Mesenchymal stem cell (in vitro differentiated cells and primary cell): ENCODE measurements at regions not wholly inside any gene's neighbourhood (a gene's known extent, or its start where the extent isn't known, plus 50 kb on each side); places are given as distances from the start of the nearest gene placed in this dataset.

Experiments
- DNase-seq: peaks from one replicate; pipeline ENCODE4 v3.0.0-alpha.2; 2013
- H2AFZ ChIP-seq: one replicate; pipeline ENCODE4 v1.6.1; 2013; ENCODE audit warnings: low read depth, mild to moderate bottlenecking, control low read depth, inconsistent platforms, low read length, moderate library complexity
- H2AK5ac ChIP-seq: 2 replicates; pipeline ENCODE4 v1.6.1; 2013; ENCODE audit warnings: low read length, moderate library complexity, mild to moderate bottlenecking, inconsistent platforms; ENCODE audit not compliant: severe bottlenecking
- H2BK120ac ChIP-seq: one replicate; pipeline ENCODE4 v1.6.1; 2013; ENCODE audit warnings: low read depth, mild to moderate bottlenecking, inconsistent platforms, low read length, moderate library complexity
- H2BK12ac ChIP-seq, 2 experiments: one replicate each; pipeline ENCODE4 v1.6.1; 2013; ENCODE audit warnings: inconsistent platforms in 2 of 2, low read length in 2 of 2, mild to moderate bottlenecking in 2 of 2, moderate library complexity in 2 of 2, control low read depth in 1 of 2
- H2BK15ac ChIP-seq: one replicate; pipeline ENCODE4 v1.6.1; 2013; ENCODE audit warnings: mild to moderate bottlenecking, low read depth, inconsistent platforms; ENCODE audit not compliant: poor library complexity, severe bottlenecking
- H2BK5ac ChIP-seq: 2 replicates; pipeline ENCODE4 v1.6.1; 2013; ENCODE audit warnings: low read depth, mild to moderate bottlenecking, low read length, control low read depth, inconsistent platforms; ENCODE audit not compliant: poor library complexity, severe bottlenecking
- H3K14ac ChIP-seq, 2 experiments: one replicate each; pipeline ENCODE4 v1.6.1; 2013; ENCODE audit warnings: inconsistent platforms in 2 of 2, low read length in 2 of 2, control low read depth in 1 of 2, mild to moderate bottlenecking in 1 of 2, moderate library complexity in 1 of 2
- H3K18ac ChIP-seq, 2 experiments: one replicate each; pipeline ENCODE4 v1.6.1; 2013; ENCODE audit warnings: inconsistent platforms in 2 of 2, low read length in 2 of 2, control low read depth in 1 of 2, low read depth in 1 of 2, mild to moderate bottlenecking in 1 of 2
- H3K23ac ChIP-seq, 2 experiments: one replicate each; pipeline ENCODE4 v1.6.1; 2013; ENCODE audit warnings: inconsistent platforms in 2 of 2, low read length in 2 of 2, mild to moderate bottlenecking in 2 of 2, moderate library complexity in 2 of 2, control low read depth in 1 of 2
- H3K27ac ChIP-seq: 2 replicates; pipeline ENCODE4 v1.5.1; 2013; ENCODE audit warnings: mild to moderate bottlenecking, moderate library complexity, low read length, control low read depth, inconsistent platforms; ENCODE audit not compliant: poor library complexity, severe bottlenecking
- H3K27me3 ChIP-seq, 2 experiments: 2 replicates each; pipeline versions ENCODE4 v1.6.1 to v1.7.0; 2013; ENCODE audit warnings: low read length in 2 of 2, mild to moderate bottlenecking in 2 of 2, moderate library complexity in 2 of 2, control low read depth in 1 of 2, inconsistent platforms in 1 of 2; ENCODE audit not compliant: control insufficient read depth in 1 of 2, insufficient read depth in 1 of 2
- H3K36me3 ChIP-seq, 2 experiments: 2 replicates each; pipeline versions ENCODE4 v1.6.1 to v1.7.0; 2013; ENCODE audit warnings: low read length in 2 of 2, control low read depth in 1 of 2, inconsistent platforms in 1 of 2, low read depth in 1 of 2, mild to moderate bottlenecking in 1 of 2; ENCODE audit not compliant: insufficient read depth in 2 of 2, control insufficient read depth in 1 of 2
- H3K4ac ChIP-seq, 2 experiments: one replicate each; pipeline ENCODE4 v1.6.1; 2013; ENCODE audit warnings: inconsistent platforms in 2 of 2, low read length in 2 of 2, mild to moderate bottlenecking in 2 of 2, moderate library complexity in 2 of 2, control low read depth in 1 of 2, low read depth in 1 of 2
- H3K4me1 ChIP-seq: 2 replicates; pipeline ENCODE4 v1.6.1; 2013; ENCODE audit warnings: low read depth, low read length, control low read depth; ENCODE audit not compliant: control insufficient read depth, insufficient read depth
- H3K4me2 ChIP-seq: 2 replicates; pipeline ENCODE4 v1.6.1; 2013; ENCODE audit warnings: low read length, mild to moderate bottlenecking, inconsistent platforms; ENCODE audit not compliant: poor library complexity, severe bottlenecking
- H3K4me3 ChIP-seq, 2 experiments: 2 replicates each; pipeline versions ENCODE4 v1.5.1 to v1.7.0; 2013; ENCODE audit warnings: low read length in 2 of 2, mild to moderate bottlenecking in 2 of 2, control low read depth in 1 of 2, low read depth in 1 of 2; ENCODE audit not compliant: insufficient read depth in 1 of 2
- H3K79me1 ChIP-seq: replicated peaks from 2 replicates; pipeline ENCODE4 v1.6.1; 2013; ENCODE audit warnings: mild to moderate bottlenecking, control low read depth, low read length, inconsistent platforms; ENCODE audit not compliant: poor library complexity, severe bottlenecking
- H3K9ac ChIP-seq: 2 replicates; pipeline ENCODE4 v1.7.0; 2013; ENCODE audit warnings: mild to moderate bottlenecking, low read length, moderate library complexity
- H3K9me3 ChIP-seq: 2 replicates; pipeline ENCODE4 v1.7.0; 2013; ENCODE audit warnings: mild to moderate bottlenecking, low read length; ENCODE audit not compliant: control insufficient read depth
- H4K8ac ChIP-seq: one replicate; pipeline ENCODE4 v1.6.1; 2013; ENCODE audit warnings: inconsistent platforms, mild to moderate bottlenecking, low read length, moderate library complexity
- H4K91ac ChIP-seq: one replicate; pipeline ENCODE4 v1.6.1; 2013; ENCODE audit warnings: mild to moderate bottlenecking, low read length, inconsistent platforms
- WGBS: methylation state at CpG from one replicate; pipeline ENCODE4 v1.1.7; 2013; ENCODE audit warnings: mixed read lengths; 5-methylcytosine and 5-hydroxymethylcytosine counted together

DNA sequence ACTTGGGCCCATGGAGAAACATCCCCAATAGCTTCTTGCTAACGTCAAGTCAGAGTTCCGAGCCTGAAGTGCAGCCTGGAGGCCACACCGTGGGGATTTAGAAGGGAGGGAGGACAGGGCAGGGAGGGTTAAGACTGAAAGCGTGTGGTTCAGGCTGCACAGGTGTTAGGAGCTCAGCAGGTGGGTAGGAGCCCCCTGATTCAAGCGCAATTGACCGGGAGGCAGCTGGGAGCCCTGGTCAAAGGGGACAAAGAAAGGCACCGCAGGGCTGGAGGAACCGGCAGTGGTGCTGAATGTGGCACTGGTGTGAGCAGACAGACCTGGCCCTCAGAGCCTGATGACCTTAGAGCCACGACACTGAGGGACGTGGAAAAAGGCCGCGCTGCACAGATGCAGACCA, 149.6 kb downstream of the TMEM18 start:
- Histone ChIP-seq H3K18ac (no peak overlapping the region), H3K14ac (no peak overlapping the region), H2AFZ (no peak overlapping the region), H2BK12ac (no peak overlapping the region), H2BK120ac (no peak overlapping the region), H2BK5ac (no peak overlapping the region), H3K4me2 (no peak overlapping the region), H2AK5ac (no peak overlapping the region), H3K9me3 (no peaks in the 10 kb centered on the region), H4K8ac (no peak overlapping the region), H3K27me3 (no peaks in the 10 kb centered on the region), H3K4me3 (no peak overlapping the region), H3K9ac (no peak overlapping the region), H3K27ac (no peak overlapping the region), H3K4me1 (no peaks in the 10 kb centered on the region), H3K79me1 (no peaks in the 10 kb centered on the region), H2BK15ac (no peak overlapping the region), H4K91ac (no peak overlapping the region), H3K4ac (no peak overlapping the region), H3K36me3 (no peaks in the 10 kb centered on the region), H3K23ac (no peak overlapping the region)
- WGBS: 62% methylated on average over 9 of the region's 12 CpGs
- no peak for DNase-seq

DNA sequence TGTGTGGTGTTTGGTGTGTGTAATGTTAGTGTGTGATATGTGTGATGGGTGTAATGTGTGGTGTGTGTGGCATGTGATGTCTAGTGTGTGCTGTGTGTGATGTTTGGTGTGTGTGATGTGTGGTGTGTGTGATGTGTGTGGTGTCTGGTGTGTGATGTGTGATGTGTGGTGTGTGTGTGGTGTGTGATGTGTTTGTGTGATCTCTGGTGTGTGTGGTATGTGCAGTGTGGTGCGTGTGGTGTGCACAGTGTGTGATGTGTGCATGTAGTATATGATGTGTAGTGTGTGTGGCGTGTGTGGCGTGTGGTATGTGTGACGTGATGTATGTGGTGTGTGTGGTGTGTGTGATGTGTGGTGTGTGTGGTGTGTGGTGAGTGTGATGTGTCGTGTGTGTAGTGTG, 150.3 kb downstream of the TMEM18 start:
- no peaks in the 10 kb centered on the region for H3K27me3 ChIP-seq

DNA sequence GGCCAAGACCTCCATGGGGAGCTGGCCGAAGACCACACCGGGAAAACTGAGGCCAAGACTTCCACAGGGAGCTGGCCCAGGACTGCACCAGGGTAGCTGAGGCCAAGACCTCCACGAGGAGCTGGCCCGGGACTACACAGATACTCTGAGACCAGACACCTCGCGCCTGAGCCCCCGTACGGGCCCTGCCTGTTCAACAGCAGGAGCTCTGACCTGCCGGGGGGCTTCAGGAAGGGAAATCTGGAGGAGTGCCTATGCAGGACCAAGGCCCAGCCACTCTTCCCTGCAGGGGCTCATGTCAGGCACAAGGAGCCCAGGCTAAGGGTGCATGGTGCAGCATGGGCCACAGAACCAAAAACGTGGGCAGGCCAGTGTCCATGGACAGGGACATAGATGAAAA, 151.6 kb downstream of the TMEM18 start:
- Histone ChIP-seq H2BK120ac (no peak overlapping the region), H3K4me3 (no peak overlapping the region), H2BK12ac (no peak overlapping the region), H3K4me1 (no peaks in the 10 kb centered on the region), H3K27me3 (no peaks in the 10 kb centered on the region), H3K9ac (no peak overlapping the region), H3K14ac (no peak overlapping the region), H3K18ac (no peak overlapping the region), H3K27ac (no peak overlapping the region), H2BK15ac (no peak overlapping the region), H3K23ac (no peak overlapping the region), H3K36me3 (no peaks in the 10 kb centered on the region), H2BK5ac (no peak overlapping the region), H4K8ac (no peak overlapping the region), H3K9me3 (no peaks in the 10 kb centered on the region), H3K79me1 (no peaks in the 10 kb centered on the region), H2AFZ (no peak overlapping the region), H3K4ac (no peak overlapping the region), H4K91ac (no peak overlapping the region), H2AK5ac (no peak overlapping the region), H3K4me2 (no peak overlapping the region)
- WGBS: 91% methylated on average over 10 of the region's 10 CpGs
- DNase-seq: no peak

More for the DNA sequence above, 150.3 kb downstream of the TMEM18 start:
- DNase-seq: no peak
- Histone ChIP-seq H3K79me1 (no peaks in the 10 kb centered on the region), H2BK15ac (no peak overlapping the region), H2BK12ac (no peak overlapping the region), H3K14ac (no peak overlapping the region), H4K8ac (no peak overlapping the region), H4K91ac (no peak overlapping the region), H3K27ac (no peak overlapping the region), H3K23ac (no peak overlapping the region), H2BK5ac (no peak overlapping the region), H3K36me3 (no peaks in the 10 kb centered on the region), H3K9ac (no peak overlapping the region), H3K4me1 (no peaks in the 10 kb centered on the region), H3K4me3 (peak overlapping the region in 1 of 2 experiments; percentile 9), H3K4me2 (no peak overlapping the region), H3K9me3 (no peaks in the 10 kb centered on the region), H3K18ac (no peak overlapping the region), H3K4ac (no peak overlapping the region), H2AK5ac (no peak overlapping the region), H2AFZ (no peak overlapping the region), H2BK120ac (no peak overlapping the region)
- 84% methylated on average over 5 of the region's 5 CpGs for WGBS

DNA sequence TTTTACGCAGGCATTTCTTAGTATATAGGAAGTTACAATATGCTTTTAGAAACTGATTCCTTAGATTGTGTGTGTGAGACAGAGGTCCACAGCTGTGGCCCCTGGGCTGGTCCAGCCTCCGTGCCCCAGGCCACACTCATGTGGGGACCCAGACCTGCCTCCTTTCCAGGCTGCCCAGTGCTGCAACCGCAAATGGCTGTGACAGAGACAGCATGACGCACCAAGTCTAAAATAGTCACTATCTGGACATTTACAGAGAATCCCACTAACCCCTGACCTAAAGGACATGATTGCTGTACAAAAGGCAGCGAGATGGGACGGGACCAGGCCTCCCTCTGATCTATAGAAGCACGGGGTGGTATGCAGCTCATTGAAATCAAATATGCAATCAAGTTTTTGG, 152.2 kb downstream of the TMEM18 start:
- Histone ChIP-seq H3K18ac (no peak overlapping the region), H3K23ac (no peak overlapping the region), H3K36me3 (no peaks in the 10 kb centered on the region), H2BK12ac (no peak overlapping the region), H2BK5ac (no peak overlapping the region), H3K9me3 (no peaks in the 10 kb centered on the region), H2AK5ac (no peak overlapping the region), H3K27me3 (no peaks in the 10 kb centered on the region), H3K14ac (no peak overlapping the region), H3K4me3 (no peak overlapping the region), H2BK15ac (no peak overlapping the region), H3K4me2 (no peak overlapping the region), H3K79me1 (no peaks in the 10 kb centered on the region), H4K8ac (no peak overlapping the region), H3K4me1 (no peaks in the 10 kb centered on the region), H2AFZ (no peak overlapping the region), H2BK120ac (no peak overlapping the region), H3K27ac (no peak overlapping the region), H3K9ac (no peak overlapping the region), H4K91ac (no peak overlapping the region), H3K4ac (no peak overlapping the region)
- DNase-seq: no peak
- 72% methylated on average over 7 of the region's 7 CpGs for WGBS
